SKM-1 (cell line): ENCODE measurements at regions not wholly inside any gene's neighbourhood (a gene's known extent, or its start where the extent isn't known, plus 50 kb on each side); places are given as distances from the start of the nearest gene placed in this dataset.
"Not testable (repeated sequence)": the region's sequence is repeated elsewhere in the genome, so short reads cannot be mapped to it uniquely, and the experiment has no call there.

ENCODE experiments used
- DNase-seq: peaks from one replicate; lab custom pipeline; 2025; ENCODE audit not compliant: unreplicated experiment; lab: John Stamatoyannopoulos, UW

- no peak for DNase-seq
Measured at GRCh38 chr1:203996126-203996525, 76.8 kb upstream of the SOX13 start.

- not testable (repeated sequence) for DNase-seq
Measured at GRCh38 chr1:203998571-203998970, 74.3 kb upstream of the SOX13 start.

- DNase-seq, result no peak
Measured at GRCh38 chr1:203999618-204000017, 73.3 kb upstream of the SOX13 start.

- no peak for DNase-seq
Measured at GRCh38 chr1:204001166-204001901, 71.6 kb upstream of the SOX13 start.

- no peak for DNase-seq
Measured at GRCh38 chr1:204002614-204003013, 70.3 kb upstream of the SOX13 start.

GRCh38 chr1:204003536-204003935, 69.4 kb upstream of the SOX13 start:
- DNase-seq, result no peak

- DNase-seq, result no peak
Measured at GRCh38 chr1:204011426-204011825, 61.5 kb upstream of the SOX13 start.

GRCh38 chr1:204013052-204013451, 59.9 kb upstream of the SOX13 start:
- no peak for DNase-seq

- no peak for DNase-seq
Measured at GRCh38 chr1:204014336-204014735, 58.6 kb upstream of the SOX13 start.

GRCh38 chr1:204014961-204015360, 58.0 kb upstream of the SOX13 start:
- not testable (repeated sequence) for DNase-seq

- no peak for DNase-seq
Measured at GRCh38 chr1:204017032-204017431, 55.9 kb upstream of the SOX13 start.

- DNase-seq, result no peak
Measured at GRCh38 chr1:204018460-204018859, 54.5 kb upstream of the SOX13 start.
